IPS-20b (cell line): ENCODE measurements at regions not wholly inside any gene's neighbourhood (a gene's known extent, or its start where the extent isn't known, plus 50 kb on each side); places are given as distances from the start of the nearest gene placed in this dataset.

Source experiments
- H3K27ac ChIP-seq: one replicate; pipeline ENCODE4 v1.5.1; 2013; ENCODE audit warnings: low read length
- H3K27me3 ChIP-seq: 2 replicates; pipeline ENCODE4 v1.6.1; 2013; ENCODE audit warnings: mild to moderate bottlenecking, low read length, inconsistent platforms; ENCODE audit not compliant: insufficient read depth
- H3K36me3 ChIP-seq: 2 replicates; pipeline ENCODE4 v1.6.1; 2013; ENCODE audit warnings: low read depth, mild to moderate bottlenecking, inconsistent platforms, low read length, moderate library complexity; ENCODE audit not compliant: insufficient read depth
- H3K4me1 ChIP-seq: 2 replicates; pipeline ENCODE4 v1.6.1; 2013; ENCODE audit warnings: mild to moderate bottlenecking, control low read depth, inconsistent platforms, low read length, moderate library complexity; ENCODE audit not compliant: insufficient read depth
- H3K4me3 ChIP-seq: 2 replicates; pipeline ENCODE4 v1.5.1; 2013; ENCODE audit warnings: mild to moderate bottlenecking, low read length, inconsistent platforms
- H3K9ac ChIP-seq: 2 replicates; pipeline ENCODE4 v1.6.1; 2013; ENCODE audit warnings: low read depth, mild to moderate bottlenecking, inconsistent platforms, low read length, moderate library complexity
- H3K9me3 ChIP-seq: 2 replicates; pipeline ENCODE4 v1.6.1; 2013; ENCODE audit warnings: mild to moderate bottlenecking, low read depth, low read length, inconsistent platforms; ENCODE audit not compliant: insufficient read depth

DNA sequence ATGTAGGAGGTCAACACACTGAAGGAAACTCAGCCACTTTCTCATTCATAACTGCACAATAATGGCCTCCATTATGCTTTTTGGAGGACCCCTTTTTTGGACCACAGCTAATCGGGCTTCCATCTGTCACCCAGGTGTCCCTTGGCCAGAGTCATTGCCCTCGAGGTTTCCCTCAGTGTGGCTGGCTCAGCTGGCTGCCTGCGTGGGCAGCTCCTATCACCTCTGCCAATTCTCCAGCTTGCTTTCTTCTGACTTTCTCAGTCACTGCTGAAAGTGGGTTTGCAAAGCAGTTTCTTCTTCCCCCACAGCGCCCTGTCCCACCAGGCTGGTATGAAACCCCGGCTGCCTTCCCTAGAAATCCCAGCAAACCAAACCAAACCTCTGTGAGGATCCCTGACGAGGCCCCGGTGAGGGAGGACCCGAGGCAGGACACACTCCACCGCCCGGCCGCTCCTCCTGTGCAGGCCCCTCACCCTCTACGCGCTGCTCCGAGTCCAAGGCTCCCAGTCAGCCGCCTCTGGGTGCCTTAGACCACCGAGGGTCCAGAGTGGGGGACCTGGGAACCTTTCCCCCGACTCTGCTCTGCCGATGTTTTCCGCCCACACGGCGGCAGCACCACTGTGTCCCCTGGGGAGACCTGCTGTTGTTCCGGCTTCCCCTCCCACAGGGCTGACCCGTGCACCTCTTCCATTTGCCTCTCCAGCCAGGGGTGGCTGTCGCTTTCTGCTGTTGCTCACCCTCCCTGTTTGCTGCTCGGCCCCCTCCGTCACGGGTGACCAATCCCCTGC, 109.5 kb downstream of the TENT4A start:
- H3K9me3 ChIP-seq: no peaks in the 10 kb centered on the region
- H3K4me3 ChIP-seq: no peak overlapping the region
- no peaks in the 10 kb centered on the region for H3K36me3 ChIP-seq
- no peak overlapping the region for H3K9ac ChIP-seq
- H3K27me3 ChIP-seq: no peaks in the 10 kb centered on the region
- no peaks in the 10 kb centered on the region; the same call in 1 of the 2 replicates for H3K4me1 ChIP-seq
- no peak overlapping the region for H3K27ac ChIP-seq

- H3K36me3 ChIP-seq: no peaks in the 10 kb centered on the region
- H3K4me1 ChIP-seq: no peaks in the 10 kb centered on the region; the same call in 1 of the 2 replicates
- H3K27ac ChIP-seq: no peak overlapping the region
- H3K9me3 ChIP-seq: no peaks in the 10 kb centered on the region
- H3K27me3 ChIP-seq: no peaks in the 10 kb centered on the region
- H3K4me3 ChIP-seq: no peak overlapping the region
- no peak overlapping the region for H3K9ac ChIP-seq
Observed at GRCh38 chr5:6823996-6824395, 110.8 kb downstream of the TENT4A start.

- no peaks in the 10 kb centered on the region for H3K27me3 ChIP-seq
- no peaks in the 10 kb centered on the region for H3K4me1 ChIP-seq
- no peak overlapping the region for H3K4me3 ChIP-seq
- H3K9me3 ChIP-seq: peaks cover 1% of the 10 kb centered on the region; the same call in 1 of the 2 replicates
- no peak overlapping the region for H3K9ac ChIP-seq
- H3K36me3 ChIP-seq: no peaks in the 10 kb centered on the region
- H3K27ac ChIP-seq: no peak overlapping the region
Observed at GRCh38 chr5:6825678-6826244, 112.5 kb downstream of the TENT4A start.

GRCh38 chr5:6826756-6827155, 113.5 kb downstream of the TENT4A start:
- H3K36me3 ChIP-seq: no peaks in the 10 kb centered on the region
- H3K4me3 ChIP-seq: no peak overlapping the region
- H3K4me1 ChIP-seq: no peaks in the 10 kb centered on the region
- no peak overlapping the region for H3K27ac ChIP-seq
- no peaks in the 10 kb centered on the region for H3K27me3 ChIP-seq
- H3K9ac ChIP-seq: no peak overlapping the region
- peaks cover 3% of the 10 kb centered on the region; the same call in 1 of the 2 replicates for H3K9me3 ChIP-seq

GRCh38 chr5:6827526-6828219, 114.4 kb downstream of the TENT4A start:
- H3K4me1 ChIP-seq: no peaks in the 10 kb centered on the region
- no peaks in the 10 kb centered on the region for H3K27me3 ChIP-seq
- no peaks in the 10 kb centered on the region for H3K36me3 ChIP-seq
- H3K4me3 ChIP-seq: no peak overlapping the region
- H3K9me3 ChIP-seq: peaks cover 3% of the 10 kb centered on the region; the same call in 1 of the 2 replicates
- H3K9ac ChIP-seq: no peak overlapping the region
- no peak overlapping the region for H3K27ac ChIP-seq

DNA sequence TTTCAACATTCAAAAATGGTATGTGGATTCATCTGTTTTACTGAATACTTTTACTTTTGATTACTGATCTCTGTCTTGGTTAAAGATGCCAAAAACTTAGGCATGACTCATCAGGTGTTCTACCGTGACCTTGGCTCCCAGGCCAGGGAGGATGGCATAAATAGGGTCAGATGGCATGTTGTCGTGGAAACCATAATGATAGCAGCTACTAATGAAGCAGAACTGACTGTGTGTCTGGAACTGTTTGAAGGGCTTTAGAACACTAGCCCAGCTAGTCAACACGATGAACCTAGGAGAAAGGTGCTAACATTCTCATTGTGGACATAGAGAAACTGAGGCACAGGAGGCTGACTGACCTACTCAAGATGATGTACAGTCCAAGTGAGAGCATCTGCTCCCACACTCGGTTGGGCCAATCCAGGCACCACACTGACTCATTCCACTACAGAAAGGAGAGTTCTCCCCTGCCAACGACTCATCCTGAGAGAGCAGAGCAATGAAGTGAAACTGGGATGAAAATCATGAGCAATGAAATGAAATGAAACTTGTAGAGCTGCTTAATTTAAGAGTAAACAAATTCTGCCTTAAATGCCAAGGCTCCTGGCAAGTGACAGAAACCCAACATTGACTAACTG, 116.0 kb downstream of the TENT4A start:
- H3K27ac ChIP-seq: no peak overlapping the region
- no peak overlapping the region for H3K4me3 ChIP-seq
- H3K9me3 ChIP-seq: peaks cover 3% of the 10 kb centered on the region; the same call in 1 of the 2 replicates
- H3K27me3 ChIP-seq: no peaks in the 10 kb centered on the region
- no peak overlapping the region for H3K9ac ChIP-seq
- H3K36me3 ChIP-seq: no peaks in the 10 kb centered on the region
- no peaks in the 10 kb centered on the region for H3K4me1 ChIP-seq

DNA sequence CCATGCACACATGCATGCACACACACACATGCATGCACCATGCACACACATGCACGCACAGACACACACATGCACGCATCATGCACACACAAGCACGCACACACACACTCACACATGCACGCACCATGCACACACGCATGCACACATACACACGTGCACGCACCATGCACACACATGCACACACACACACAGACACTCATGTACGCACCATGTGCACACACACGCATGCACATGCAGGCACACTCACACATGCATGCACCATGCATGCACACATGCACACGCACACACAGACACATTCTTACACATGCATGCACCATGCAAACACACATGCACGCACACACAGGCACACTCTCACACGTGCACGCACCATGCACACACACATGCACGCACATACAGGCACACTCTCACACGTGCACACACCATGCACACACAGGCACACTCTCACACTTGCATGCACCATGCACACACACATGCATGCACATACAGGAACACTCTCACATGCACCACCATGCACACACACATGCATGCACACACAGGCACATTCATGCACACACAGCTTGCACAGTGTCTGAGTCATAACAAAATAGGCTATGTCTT, 117.5 kb downstream of the TENT4A start:
- H3K9ac ChIP-seq: no peak overlapping the region
- H3K36me3 ChIP-seq: no peaks in the 10 kb centered on the region
- no peak overlapping the region for H3K4me3 ChIP-seq
- H3K27ac ChIP-seq: no peak overlapping the region
- H3K4me1 ChIP-seq: no peaks in the 10 kb centered on the region
- H3K9me3 ChIP-seq: peaks cover 3% of the 10 kb centered on the region; the same call in 1 of the 2 replicates
- no peaks in the 10 kb centered on the region for H3K27me3 ChIP-seq

DNA sequence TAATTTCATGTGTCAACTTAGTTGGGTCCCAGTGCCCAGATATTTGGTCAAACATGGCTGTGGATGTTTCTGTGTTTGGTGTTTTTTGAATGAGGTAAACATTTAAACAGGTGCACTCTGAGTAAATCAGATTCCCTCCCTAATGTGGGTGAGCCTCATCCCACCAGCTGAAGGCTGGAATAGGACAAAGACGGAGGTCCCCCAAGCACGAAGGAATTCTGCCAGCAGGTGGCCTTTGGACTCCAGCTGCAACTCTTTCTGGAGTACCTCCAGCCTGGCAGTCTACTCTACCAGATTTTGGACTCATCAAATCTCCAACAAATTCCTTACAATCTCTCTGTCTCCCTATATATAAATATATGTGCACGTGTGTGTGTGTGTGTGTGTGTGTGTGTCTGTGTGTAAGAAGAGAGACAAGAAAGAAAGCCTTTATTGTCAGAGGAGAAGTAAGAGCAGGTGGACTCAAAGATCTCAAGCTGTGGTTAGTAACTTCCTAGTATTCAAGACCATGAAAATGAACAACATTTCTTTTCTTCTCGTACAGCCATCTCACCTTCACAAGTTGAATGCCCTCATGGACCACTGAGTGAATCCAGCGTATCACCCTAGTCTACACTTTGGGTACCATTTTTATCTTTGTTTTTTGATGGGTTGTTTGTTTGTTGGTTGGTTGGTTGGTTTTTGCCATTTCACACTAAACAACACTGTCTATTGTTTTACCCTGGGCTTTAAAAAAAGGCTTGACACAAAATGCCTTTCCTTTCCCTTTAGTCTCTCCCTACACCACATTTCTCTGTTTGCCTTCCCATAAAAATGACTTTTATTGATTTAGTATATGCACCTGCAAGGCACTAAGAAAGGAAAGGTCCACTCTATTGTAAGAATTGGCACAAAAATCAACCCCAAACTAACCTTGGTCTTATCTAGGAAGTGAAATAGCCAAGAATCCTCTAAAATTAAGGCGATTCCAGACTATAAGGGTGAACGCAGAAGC, 118.7 kb downstream of the TENT4A start:
- no peak overlapping the region for H3K9ac ChIP-seq
- no peaks in the 10 kb centered on the region for H3K36me3 ChIP-seq
- H3K27me3 ChIP-seq: no peaks in the 10 kb centered on the region
- H3K9me3 ChIP-seq: peaks cover 3% of the 10 kb centered on the region; the same call in 1 of the 2 replicates
- H3K4me3 ChIP-seq: no peak overlapping the region
- no peaks in the 10 kb centered on the region for H3K4me1 ChIP-seq
- H3K27ac ChIP-seq: no peak overlapping the region

GRCh38 chr5:6832994-6833393, 119.8 kb downstream of the TENT4A start:
- no peaks in the 10 kb centered on the region for H3K27me3 ChIP-seq
- H3K4me3 ChIP-seq: no peak overlapping the region
- no peak overlapping the region for H3K9ac ChIP-seq
- no peaks in the 10 kb centered on the region for H3K4me1 ChIP-seq
- peaks cover 3% of the 10 kb centered on the region; the same call in 1 of the 2 replicates for H3K9me3 ChIP-seq
- no peak overlapping the region for H3K27ac ChIP-seq
- no peaks in the 10 kb centered on the region for H3K36me3 ChIP-seq

- H3K4me3 ChIP-seq: no peak overlapping the region
- no peak overlapping the region for H3K27ac ChIP-seq
- no peaks in the 10 kb centered on the region for H3K36me3 ChIP-seq
- H3K9ac ChIP-seq: no peak overlapping the region
- H3K4me1 ChIP-seq: no peaks in the 10 kb centered on the region
- H3K9me3 ChIP-seq: peaks cover 3% of the 10 kb centered on the region; the same call in 1 of the 2 replicates
- H3K27me3 ChIP-seq: no peaks in the 10 kb centered on the region
Observed at GRCh38 chr5:6833406-6833805, 120.2 kb downstream of the TENT4A start.
